ENCODE measurements at regions not wholly inside any gene's neighbourhood (a gene's known extent, or its start where the extent isn't known, plus 50 kb on each side); places are given as distances from the start of the nearest gene placed in this dataset.

- Histone ChIP-seq H3K79me2 (ENCODE audit: insufficient read depth, low read depth) (no peaks in the 10 kb centered on the region), H3K4me1 (ENCODE audit: low read depth, poor library complexity, severe bottlenecking) (no peaks in the 10 kb centered on the region), H3K36me3 (ENCODE audit: insufficient read depth) (no peaks in the 10 kb centered on the region), H3K27ac (no peak overlapping the region), H3K27me3 (ENCODE audit: insufficient read depth, low read depth) (no peaks in the 10 kb centered on the region), H3K4me2 (no peak overlapping the region), H2AFZ (ENCODE audit: low read depth) (no peak overlapping the region), H4K20me1 (ENCODE audit: insufficient read depth) (no peaks in the 10 kb centered on the region), H3K4me3 (IDR thresholded peaks at IDR 0.05; ENCODE audit: insufficient read depth, low read depth, low read length) (no peak overlapping the region), H3K9ac (no peak overlapping the region)
- no peak for TF ChIP-seq CTCF (conservative IDR thresholded peaks at IDR 0.05; ENCODE audit: low read depth, low read length)
Observed at GRCh38 chr18:61607867-61608266, 274.6 kb downstream of the CDH20 start.

GRCh38 chr18:61606759-61607158 lies 273.5 kb downstream of the CDH20 start:
- H3K9ac ChIP-seq = no peak overlapping the region
- H3K4me3 ChIP-seq (IDR thresholded peaks at IDR 0.05; ENCODE audit: insufficient read depth, low read depth, low read length) = no peak overlapping the region

GRCh38 chr18:61606068-61606660 lies 272.9 kb downstream of the CDH20 start:
- TF ChIP-seq CTCF (conservative IDR thresholded peaks at IDR 0.05; ENCODE audit: low read depth, low read length) = no peak
- Histone ChIP-seq H3K4me3 (IDR thresholded peaks at IDR 0.05; ENCODE audit: insufficient read depth, low read depth, low read length) (no peak overlapping the region), H3K79me2 (ENCODE audit: insufficient read depth, low read depth) (no peaks in the 10 kb centered on the region), H4K20me1 (ENCODE audit: insufficient read depth) (no peaks in the 10 kb centered on the region), H2AFZ (ENCODE audit: low read depth) (no peak overlapping the region), H3K4me2 (no peak overlapping the region), H3K36me3 (ENCODE audit: insufficient read depth) (no peaks in the 10 kb centered on the region), H3K27ac (no peak overlapping the region), H3K4me1 (ENCODE audit: low read depth, poor library complexity, severe bottlenecking) (no peaks in the 10 kb centered on the region), H3K9ac (no peak overlapping the region), H3K27me3 (ENCODE audit: insufficient read depth, low read depth) (no peaks in the 10 kb centered on the region)

More at GRCh38 chr18:61606759-61607158, 273.5 kb downstream of the CDH20 start:
- no peaks in the 10 kb centered on the region for H3K27me3 ChIP-seq (ENCODE audit: insufficient read depth, low read depth)
- TF ChIP-seq CTCF (conservative IDR thresholded peaks at IDR 0.05; ENCODE audit: low read depth, low read length) = no peak
- H3K79me2 ChIP-seq (ENCODE audit: insufficient read depth, low read depth) = no peaks in the 10 kb centered on the region
- H3K4me1 ChIP-seq (ENCODE audit: low read depth, poor library complexity, severe bottlenecking) = no peaks in the 10 kb centered on the region
- no peak overlapping the region for H2AFZ ChIP-seq (ENCODE audit: low read depth)
- H3K4me2 ChIP-seq = no peak overlapping the region
- H4K20me1 ChIP-seq (ENCODE audit: insufficient read depth) = no peaks in the 10 kb centered on the region
- no peak overlapping the region for H3K27ac ChIP-seq
- H3K36me3 ChIP-seq (ENCODE audit: insufficient read depth) = no peaks in the 10 kb centered on the region

- Histone ChIP-seq H2AFZ (ENCODE audit: low read depth) (no peak overlapping the region), H3K4me3 (IDR thresholded peaks at IDR 0.05; ENCODE audit: insufficient read depth, low read depth, low read length) (no peak overlapping the region), H3K36me3 (ENCODE audit: insufficient read depth) (no peaks in the 10 kb centered on the region), H3K9ac (no peak overlapping the region), H3K27me3 (ENCODE audit: insufficient read depth, low read depth) (no peaks in the 10 kb centered on the region), H3K4me1 (ENCODE audit: low read depth, poor library complexity, severe bottlenecking) (no peaks in the 10 kb centered on the region), H3K27ac (no peak overlapping the region), H3K79me2 (ENCODE audit: insufficient read depth, low read depth) (no peaks in the 10 kb centered on the region), H4K20me1 (ENCODE audit: insufficient read depth) (no peaks in the 10 kb centered on the region), H3K4me2 (no peak overlapping the region)
- TF ChIP-seq CTCF (conservative IDR thresholded peaks at IDR 0.05; ENCODE audit: low read depth, low read length) = no peak
Observed at GRCh38 chr18:61605376-61606067, 272.3 kb downstream of the CDH20 start.
